GM20431 (cell line): ENCODE measurements at regions not wholly inside any gene's neighbourhood (a gene's known extent, or its start where the extent isn't known, plus 50 kb on each side); places are given as distances from the start of the nearest gene placed in this dataset.

Experiments
- in situ Hi-C: fragments of 300-500 bp; cut with MseI, MboI; formaldehyde crosslinking; loops from one replicate; pipeline ENCODE4 v1.15.0; 2020; ENCODE audit warnings: low sequenced_read_pairs; ENCODE audit not compliant: unreplicated experiment

- in situ Hi-C loops = no loop called here
Measured at GRCh38 chr3:168157903-168158302, 62.2 kb upstream of the GOLIM4 start.

- in situ Hi-C loops = no loop called here
Measured at GRCh38 chr3:168157099-168157700, 61.5 kb upstream of the GOLIM4 start.

GRCh38 chr3:168156479-168156878, 60.8 kb upstream of the GOLIM4 start:
- in situ Hi-C loops = no loop called here

- in situ Hi-C loops = no loop called here
Measured at GRCh38 chr3:168155303-168155702, 59.6 kb upstream of the GOLIM4 start.

GRCh38 chr3:168154089-168154488, 58.4 kb upstream of the GOLIM4 start:
- in situ Hi-C loops = no loop called here

- in situ Hi-C loops = no loop called here
Measured at GRCh38 chr3:168152149-168152548, 56.4 kb upstream of the GOLIM4 start.
